ENCODE measurements at regions not wholly inside any gene's neighbourhood (a gene's known extent, or its start where the extent isn't known, plus 50 kb on each side); places are given as distances from the start of the nearest gene placed in this dataset.

- no peak for TF ChIP-seq MAX (IDR thresholded peaks at IDR 0.05)
- no peak for TF ChIP-seq POLR2AphosphoS5 (IDR thresholded peaks at IDR 0.05; ENCODE audit: low read depth, low read length)
- TF ChIP-seq RAD21 (IDR thresholded peaks at IDR 0.05; ENCODE audit: low read depth): no peak
- TF ChIP-seq JUND (IDR thresholded peaks at IDR 0.05): no peak
- TF ChIP-seq EGR1 (IDR thresholded peaks at IDR 0.05; ENCODE audit: low read depth): no peak
- no peak for TF ChIP-seq FOSL1 (IDR thresholded peaks at IDR 0.05; ENCODE audit: low read depth)
Observed at GRCh38 chr1:67563684-67564083, 121.3 kb upstream of the GADD45A start (continued).

GRCh38 chr1:67564193-67564592 is 120.8 kb upstream of the GADD45A start:
- Histone ChIP-seq H3K27ac (ENCODE audit: low read depth, low read length) (no peak overlapping the region), H3K27me3 (ENCODE audit: insufficient read depth, low read length) (no peaks in the 10 kb centered on the region), H3K4me1 (ENCODE audit: control insufficient read depth in 1 of 2, insufficient read depth in 2 of 2, low read length in 2 of 2) (peaks cover 4 to 13% of the 10 kb centered on the region in 2 experiments; a peak in 3 of 4 replicates), H3K36me3 (ENCODE audit: control insufficient read depth in 1 of 2, insufficient read depth in 2 of 2, low read length in 2 of 2) (no peaks in the 10 kb centered on the region), H3K4me2 (ENCODE audit: low read length) (no peak overlapping the region), H3K9ac (ENCODE audit: low read length) (no peak overlapping the region), H4K20me1 (ENCODE audit: insufficient read depth) (no peaks in the 10 kb centered on the region), H3K9me3 (ENCODE audit: control insufficient read depth in 1 of 2, insufficient read depth in 1 of 2, low read depth in 1 of 2, low read length in 2 of 2) (no peaks in the 10 kb centered on the region), H3K4me3 (replicated peaks in 1 of 2; ENCODE audit: low read depth in 1 of 2, low read length in 2 of 2) (no peak overlapping the region), H3K9me2 (ENCODE audit: insufficient read depth) (no peaks in the 10 kb centered on the region), H2AFZ (ENCODE audit: low read depth, low read length, poor library complexity, severe bottlenecking) (no peak overlapping the region), H3K79me2 (ENCODE audit: insufficient read depth, low read length) (no peaks in the 10 kb centered on the region)
- CTCF ChIA-PET: no interaction called here
- no TSS peak for BruUV-seq (replicated peaks)
- no peak for ATAC-seq
- POLR2A ChIA-PET: no interaction called here
- intact Hi-C loops (cut with micrococcal nuclease): loop anchor here (10.0 kb wide), 1 partner anchor 121 kb away; the partner anchor contains the start of gene GADD45A
- no peak for DNase-seq (ENCODE audit: low read depth, low spot score)
- RAD21 ChIA-PET (ENCODE audit: low non-redundant PET in 1 of 2, low total read pairs in 2 of 2, uncharacterized antibody in 2 of 2, unreplicated experiment in 2 of 2): no interaction called here
- no peak for TF ChIP-seq POLR2AphosphoS5 (IDR thresholded peaks at IDR 0.05; ENCODE audit: low read depth, low read length)
- TF ChIP-seq CEBPB (IDR thresholded peaks at IDR 0.05; ENCODE audit: low read depth): no peak
- no peak for TF ChIP-seq EZH2phosphoT487 (IDR thresholded peaks at IDR 0.05; ENCODE audit: borderline replicate concordance)
- no peak for TF ChIP-seq ELF1 (IDR thresholded peaks at IDR 0.05; ENCODE audit: borderline replicate concordance, low read depth)
- TF ChIP-seq SIN3A (IDR thresholded peaks at IDR 0.05; ENCODE audit: low read depth): no peak
- TF ChIP-seq TCF7L2 (IDR thresholded peaks at IDR 0.05; ENCODE audit: borderline replicate concordance, extremely low read depth, insufficient read depth, insufficient read length): no peak
- no peak for TF ChIP-seq ATF3 (IDR thresholded peaks at IDR 0.05)
- TF ChIP-seq EZH2 (IDR thresholded peaks at IDR 0.05): no peak
- TF ChIP-seq EGR1 (IDR thresholded peaks at IDR 0.05; ENCODE audit: low read depth): no peak
- no peak for TF ChIP-seq SRF (IDR thresholded peaks at IDR 0.05; ENCODE audit: low read depth)
- no peak for TF ChIP-seq POLR2A (IDR thresholded peaks at IDR 0.05; ENCODE audit: borderline replicate concordance, extremely low read depth, insufficient read depth, insufficient read length)
- no peak for TF ChIP-seq RAD21 (IDR thresholded peaks at IDR 0.05; ENCODE audit: low read depth)
- TF ChIP-seq YY1 (IDR thresholded peaks at IDR 0.05; ENCODE audit: extremely low read depth, insufficient replicate concordance, low read depth, low read length): no peak
